CD8-positive, alpha-beta memory T cell (primary cell): ENCODE measurements at regions not wholly inside any gene's neighbourhood (a gene's known extent, or its start where the extent isn't known, plus 50 kb on each side); places are given as distances from the start of the nearest gene placed in this dataset.

Experiments
- CTCF ChIA-PET: fragments of 350-600 bp; sonication (Branson Sonifier 250); formaldehyde crosslinking; loops from one replicate; lab custom pipeline; 2021; ENCODE audit warnings: antibody characterized with exemption; lab: Charles Lee
- POLR2A ChIA-PET: fragments of 350-600 bp; sonication (Branson Sonifier 250); formaldehyde crosslinking; loops from one replicate; lab custom pipeline; 2021; ENCODE audit warnings: antibody characterized with exemption; lab: Charles Lee
- DNase-seq, 5 donors: peaks; one replicate each; pipeline versions ENCODE4 v3.0.0 to v3.0.0-alpha.2; 2020 to 2022; ENCODE audit warnings: mixed read lengths in 1 of 5
- H3K27ac ChIP-seq: one replicate; pipeline ENCODE4 v1.7.0; 2013; ENCODE audit warnings: low read depth, mild to moderate bottlenecking, low read length, moderate library complexity
- H3K27me3 ChIP-seq: 2 replicates; pipeline ENCODE4 v1.7.0; 2013; ENCODE audit warnings: low read length, mild to moderate bottlenecking; ENCODE audit not compliant: insufficient read depth, poor library complexity, severe bottlenecking
- H3K36me3 ChIP-seq: 2 replicates; pipeline ENCODE4 v1.7.0; 2013; ENCODE audit warnings: mild to moderate bottlenecking, low read length, moderate library complexity; ENCODE audit not compliant: insufficient read depth
- H3K4me1 ChIP-seq: 2 replicates; pipeline ENCODE4 v1.7.0; 2013; ENCODE audit warnings: mild to moderate bottlenecking, low read length, moderate library complexity; ENCODE audit not compliant: insufficient read depth
- H3K4me3 ChIP-seq: 2 replicates; pipeline ENCODE4 v1.7.0; 2013; ENCODE audit warnings: mild to moderate bottlenecking, low read length
- H3K9me3 ChIP-seq: 2 replicates; pipeline ENCODE4 v1.7.0; 2013; ENCODE audit warnings: mild to moderate bottlenecking, low read length
- H3K27ac Mint-ChIP-seq, 8 donors: one replicate each; pipeline ENCODE4 v1.8.0; 2020 to 2021; ENCODE audit warnings: mixed read lengths in 8 of 8, mild to moderate bottlenecking in 6 of 8, inconsistent platforms in 3 of 8, moderate library complexity in 3 of 8
- H3K27me3 Mint-ChIP-seq, 2 donors: one replicate each; pipeline ENCODE4 v1.8.0; 2020 to 2021; ENCODE audit warnings: mixed read lengths in 2 of 2, mild to moderate bottlenecking in 1 of 2, moderate library complexity in 1 of 2
- H3K36me3 Mint-ChIP-seq, 3 donors: one replicate each; pipeline ENCODE4 v1.8.0; 2020 to 2021; ENCODE audit warnings: mixed read lengths in 3 of 3, inconsistent platforms in 1 of 3, mild to moderate bottlenecking in 1 of 3
- H3K4me1 Mint-ChIP-seq, 3 donors: one replicate each; pipeline ENCODE4 v1.8.0; 2020 to 2021; ENCODE audit warnings: mixed read lengths in 3 of 3, inconsistent platforms in 1 of 3, mild to moderate bottlenecking in 1 of 3
- H3K4me3 Mint-ChIP-seq, 7 donors: one replicate each; pipeline ENCODE4 v1.8.0; 2020 to 2021; ENCODE audit warnings: mixed read lengths in 7 of 7, mild to moderate bottlenecking in 6 of 7, moderate library complexity in 4 of 7, inconsistent platforms in 2 of 7
- H3K9me3 Mint-ChIP-seq, 5 donors: one replicate each; pipeline ENCODE4 v1.8.0; 2020 to 2022; ENCODE audit warnings: mixed read lengths in 5 of 5, mild to moderate bottlenecking in 3 of 5, moderate library complexity in 2 of 5, inconsistent platforms in 1 of 5

DNA sequence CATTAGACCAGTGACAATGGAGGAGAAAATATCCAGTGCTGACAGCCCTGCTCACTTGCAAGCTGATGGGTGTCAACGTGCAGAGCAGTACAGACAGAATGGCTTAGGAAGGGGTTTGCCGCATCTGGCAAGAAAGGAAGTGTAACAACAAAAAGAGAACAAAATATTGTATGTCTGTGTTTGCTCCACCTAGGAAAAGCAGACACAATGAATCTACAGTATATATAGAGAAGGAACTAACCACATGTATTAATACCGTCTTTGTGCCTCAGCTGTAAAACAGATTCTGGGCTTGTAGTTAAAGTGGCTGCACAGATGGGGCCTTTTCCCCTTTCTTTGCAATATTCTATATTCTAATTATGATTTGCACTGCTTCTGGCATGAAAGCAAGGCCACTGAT is 281.1 kb upstream of the MEOX2 start:
- POLR2A ChIA-PET: no interaction called here
- H3K4me1 ChIP-seq: no peaks in the 10 kb centered on the region
- no peaks in the 10 kb centered on the region for H3K27me3 ChIP-seq
- no peaks in the 10 kb centered on the region for H3K4me1 Mint-ChIP-seq
- H3K9me3 ChIP-seq: no peaks in the 10 kb centered on the region
- no peak overlapping the region for H3K4me3 ChIP-seq
- H3K27ac ChIP-seq: no peak overlapping the region
- H3K9me3 Mint-ChIP-seq: peaks cover 0 to 7% (median 2%) of the 10 kb centered on the region in 5 donors
- DNase-seq: no peak
- H3K36me3 ChIP-seq: no peaks in the 10 kb centered on the region
- CTCF ChIA-PET: no interaction called here
- no peaks in the 10 kb centered on the region for H3K27me3 Mint-ChIP-seq
- H3K4me3 Mint-ChIP-seq: no peak overlapping the region
- H3K36me3 Mint-ChIP-seq: no peaks in the 10 kb centered on the region
- H3K27ac Mint-ChIP-seq: no peak overlapping the region

DNA sequence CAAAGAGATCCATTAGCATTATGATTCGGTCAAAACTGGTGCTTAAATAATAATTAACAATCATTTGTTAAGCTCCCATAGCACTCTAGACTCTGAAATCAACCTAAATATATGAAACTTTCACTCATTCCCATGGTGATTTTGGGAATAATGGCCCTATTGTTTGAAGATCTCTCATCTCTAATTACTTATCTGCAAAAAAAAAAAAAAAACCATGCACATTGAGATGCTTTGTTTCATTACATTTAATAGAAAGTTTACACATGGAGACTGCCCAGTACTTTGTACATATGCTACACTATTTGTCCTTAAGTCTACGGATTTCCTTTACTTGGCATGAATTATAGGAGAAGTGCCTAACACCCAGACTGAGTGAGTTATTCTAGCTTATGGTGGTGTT is 280.6 kb upstream of the MEOX2 start:
- no peaks in the 10 kb centered on the region for H3K36me3 Mint-ChIP-seq
- Histone ChIP-seq H3K4me1 (no peaks in the 10 kb centered on the region), H3K4me3 (no peak overlapping the region), H3K36me3 (no peaks in the 10 kb centered on the region), H3K9me3 (no peaks in the 10 kb centered on the region), H3K27me3 (no peaks in the 10 kb centered on the region), H3K27ac (no peak overlapping the region)
- H3K9me3 Mint-ChIP-seq: peaks cover 0 to 7% (median 2%) of the 10 kb centered on the region in 5 donors
- H3K27ac Mint-ChIP-seq: no peak overlapping the region
- no peak for DNase-seq
- H3K4me1 Mint-ChIP-seq: no peaks in the 10 kb centered on the region
- H3K27me3 Mint-ChIP-seq: no peaks in the 10 kb centered on the region
- no peak overlapping the region for H3K4me3 Mint-ChIP-seq
- ChIA-PET CTCF (no interaction called here), POLR2A (no interaction called here)

DNA sequence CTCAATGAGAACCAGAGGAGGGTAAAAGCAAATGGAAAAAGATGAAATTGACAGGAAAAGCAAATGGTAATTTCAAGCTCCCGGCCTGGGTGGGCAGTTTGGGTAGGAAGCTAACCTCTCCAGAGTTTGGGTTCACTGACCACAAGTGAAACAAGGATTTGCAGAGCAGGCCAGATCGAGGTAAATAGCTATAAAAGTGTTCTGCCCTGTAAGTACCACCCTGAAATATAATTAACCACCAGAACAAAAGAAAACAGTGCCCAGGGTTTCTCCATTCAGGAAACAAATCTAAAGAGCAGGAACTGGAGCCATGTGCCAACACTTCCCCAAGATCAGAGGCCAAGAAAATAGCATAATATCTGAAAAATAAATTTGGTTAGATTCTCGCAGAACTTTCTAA is 276.7 kb upstream of the MEOX2 start:
- CTCF ChIA-PET: no interaction called here
- Histone ChIP-seq H3K27ac (no peak overlapping the region), H3K4me3 (no peak overlapping the region), H3K9me3 (no peaks in the 10 kb centered on the region), H3K36me3 (no peaks in the 10 kb centered on the region), H3K27me3 (no peaks in the 10 kb centered on the region), H3K4me1 (no peaks in the 10 kb centered on the region)
- DNase-seq: no peak
- no peak overlapping the region for H3K27ac Mint-ChIP-seq
- H3K4me3 Mint-ChIP-seq: no peak overlapping the region
- POLR2A ChIA-PET: no interaction called here
- no peaks in the 10 kb centered on the region for H3K4me1 Mint-ChIP-seq
- H3K27me3 Mint-ChIP-seq: no peaks in the 10 kb centered on the region
- peaks cover 0 to 11% (median 7%) of the 10 kb centered on the region in 5 donors for H3K9me3 Mint-ChIP-seq
- no peaks in the 10 kb centered on the region for H3K36me3 Mint-ChIP-seq

DNA sequence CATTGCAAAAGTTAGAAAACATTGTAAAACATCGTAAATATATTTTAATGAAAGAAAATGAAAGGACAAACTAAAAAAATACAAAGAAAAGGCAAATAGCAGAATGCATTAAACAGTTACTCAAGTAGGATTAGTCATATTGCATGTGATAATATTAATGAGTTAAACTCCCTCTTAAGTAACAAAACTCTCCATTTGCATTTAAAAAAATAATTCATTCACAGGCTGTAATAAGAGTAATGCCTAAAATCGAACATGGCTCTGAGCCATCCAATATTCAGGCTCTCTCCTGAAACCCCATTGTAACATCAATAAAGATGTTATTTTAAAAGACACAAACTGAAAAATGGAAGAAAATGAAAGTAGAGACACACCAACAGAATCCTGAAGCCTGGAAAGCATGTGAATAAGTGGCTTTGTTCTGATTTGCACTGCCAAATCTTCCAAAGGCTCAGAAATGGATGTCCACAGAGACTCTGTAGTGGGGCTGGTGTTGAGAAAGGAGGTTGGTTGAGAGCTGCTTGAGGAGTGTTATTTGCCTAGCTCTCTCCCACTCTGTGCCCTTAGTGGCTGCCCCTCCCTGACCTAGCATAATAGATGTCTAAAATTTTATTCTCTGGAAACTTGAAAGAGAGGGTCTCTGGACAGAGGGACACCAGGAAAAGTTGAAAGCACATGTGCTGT is 268.3 kb upstream of the MEOX2 start:
- ChIA-PET POLR2A (no interaction called here), CTCF (no interaction called here)
- no peak for DNase-seq
- Histone ChIP-seq H3K36me3 (no peaks in the 10 kb centered on the region), H3K9me3 (no peaks in the 10 kb centered on the region), H3K27ac (no peak overlapping the region), H3K4me1 (no peaks in the 10 kb centered on the region), H3K27me3 (no peaks in the 10 kb centered on the region), H3K4me3 (no peak overlapping the region)
- Mint-ChIP-seq H3K36me3 (no peaks in the 10 kb centered on the region), H3K27me3 (no peaks in the 10 kb centered on the region), H3K27ac (no peak overlapping the region), H3K4me1 (no peaks in the 10 kb centered on the region), H3K9me3 (peaks cover 2 to 14% (median 10%) of the 10 kb centered on the region in 5 donors), H3K4me3 (no peak overlapping the region)

DNA sequence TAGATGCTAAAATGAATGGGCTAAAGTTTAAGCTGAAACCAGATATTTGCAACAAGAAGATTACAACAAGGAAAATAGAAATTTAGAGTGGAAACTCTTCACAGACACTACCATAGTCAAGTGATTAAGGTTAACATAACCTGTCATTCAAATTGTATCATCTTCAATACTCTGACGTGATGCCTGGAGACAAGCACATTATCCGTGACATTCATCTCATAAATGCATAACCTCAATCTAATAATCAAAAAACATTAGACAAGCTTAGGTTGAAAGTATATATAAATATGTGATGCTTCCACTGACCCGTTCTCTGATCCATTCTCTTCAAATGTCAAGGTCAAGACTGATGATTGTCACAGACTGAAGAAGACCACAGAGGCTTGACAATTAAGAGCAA is 263.8 kb upstream of the MEOX2 start:
- H3K9me3 ChIP-seq: no peaks in the 10 kb centered on the region
- Mint-ChIP-seq H3K27ac (no peak overlapping the region), H3K9me3 (peaks cover 0 to 6% (median 4%) of the 10 kb centered on the region in 5 donors), H3K4me3 (no peak overlapping the region), H3K36me3 (no peaks in the 10 kb centered on the region), H3K4me1 (no peaks in the 10 kb centered on the region), H3K27me3 (no peaks in the 10 kb centered on the region)
- H3K4me1 ChIP-seq: no peaks in the 10 kb centered on the region
- ChIA-PET CTCF (no interaction called here), POLR2A (no interaction called here)
- no peaks in the 10 kb centered on the region for H3K27me3 ChIP-seq
- no peaks in the 10 kb centered on the region for H3K36me3 ChIP-seq
- H3K4me3 ChIP-seq: no peak overlapping the region
- no peak overlapping the region for H3K27ac ChIP-seq
- no peak for DNase-seq

DNA sequence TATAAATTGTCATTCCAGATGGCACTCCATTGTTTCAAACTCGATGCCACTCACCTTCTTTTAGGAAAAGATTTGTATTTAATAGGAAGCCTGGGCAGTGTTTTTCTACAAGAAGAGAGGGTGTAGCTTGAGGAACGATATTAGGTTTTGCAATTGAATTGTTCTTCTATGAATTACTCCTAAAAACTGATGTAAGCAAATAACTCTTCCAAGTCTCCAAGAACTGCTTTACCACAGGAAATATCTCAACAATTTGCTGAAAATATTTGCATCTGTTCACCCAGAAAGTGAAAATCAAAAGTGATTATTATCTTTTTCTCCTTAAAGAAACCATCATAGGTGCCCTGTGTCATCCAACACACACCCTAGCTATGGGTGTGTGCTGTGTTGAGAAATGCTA is 261.3 kb upstream of the MEOX2 start:
- no peaks in the 10 kb centered on the region for H3K27me3 ChIP-seq

DNA sequence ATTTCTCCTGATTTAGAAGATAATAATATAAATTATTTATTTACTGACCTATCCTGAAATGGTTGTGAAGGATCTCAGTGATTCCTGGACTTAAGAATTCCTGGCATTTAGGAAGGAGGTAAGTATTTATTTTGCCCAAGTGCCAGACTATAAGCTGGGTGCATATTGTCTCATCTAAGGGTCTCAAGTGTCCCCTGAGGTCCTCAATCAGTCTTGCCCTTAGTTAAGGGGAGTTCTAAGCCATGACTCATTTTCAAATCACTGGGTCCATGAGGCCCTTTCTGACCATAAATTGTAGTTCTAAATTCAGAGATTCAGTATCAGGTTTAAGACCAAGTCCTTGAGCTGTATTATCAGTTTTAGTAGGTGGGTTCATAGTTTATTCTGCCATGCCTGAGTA is 251.6 kb upstream of the MEOX2 start:
- Mint-ChIP-seq H3K27ac (no peak overlapping the region), H3K27me3 (peaks cover 0 to 2% of the 10 kb centered on the region in 2 donors), H3K36me3 (no peaks in the 10 kb centered on the region), H3K4me1 (no peaks in the 10 kb centered on the region), H3K9me3 (peaks cover 3 to 15% (median 4%) of the 10 kb centered on the region in 5 donors), H3K4me3 (no peak overlapping the region)
- Histone ChIP-seq H3K4me1 (no peaks in the 10 kb centered on the region), H3K36me3 (no peaks in the 10 kb centered on the region), H3K4me3 (no peak overlapping the region), H3K27me3 (no peaks in the 10 kb centered on the region), H3K9me3 (no peaks in the 10 kb centered on the region), H3K27ac (no peak overlapping the region)
- DNase-seq: no peak
- POLR2A ChIA-PET: no interaction called here
- CTCF ChIA-PET: no interaction called here

More for the DNA sequence above, 261.3 kb upstream of the MEOX2 start:
- Histone ChIP-seq H3K9me3 (no peaks in the 10 kb centered on the region), H3K4me3 (no peak overlapping the region), H3K27ac (no peak overlapping the region), H3K4me1 (no peaks in the 10 kb centered on the region), H3K36me3 (no peaks in the 10 kb centered on the region)
- Mint-ChIP-seq H3K4me3 (no peak overlapping the region), H3K27ac (no peak overlapping the region), H3K4me1 (no peaks in the 10 kb centered on the region), H3K9me3 (peaks cover 0 to 3% (median 0%) of the 10 kb centered on the region in 5 donors), H3K27me3 (no peaks in the 10 kb centered on the region), H3K36me3 (no peaks in the 10 kb centered on the region)
- ChIA-PET POLR2A (no interaction called here), CTCF (no interaction called here)
- DNase-seq: no peak

DNA sequence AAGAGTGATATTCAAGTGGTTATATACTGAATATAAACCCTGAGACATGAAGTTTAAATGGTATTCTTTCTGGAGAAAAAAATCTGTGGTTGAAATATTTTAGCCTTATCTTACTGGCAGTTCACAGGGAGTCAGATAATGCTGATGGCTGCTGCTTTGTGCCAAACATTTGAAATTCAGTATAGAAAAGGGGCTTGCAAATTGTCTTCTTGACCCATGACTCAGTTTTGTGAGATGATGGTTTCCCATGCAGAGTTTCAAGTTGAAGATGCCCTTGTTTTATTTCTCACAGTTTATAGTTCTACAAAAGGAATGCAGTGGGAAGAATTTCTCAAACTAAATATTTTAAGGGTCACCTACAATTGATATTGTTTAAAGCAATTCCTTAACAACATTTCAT is 251.1 kb upstream of the MEOX2 start:
- POLR2A ChIA-PET: no interaction called here
- H3K4me3 Mint-ChIP-seq: no peak overlapping the region
- H3K27me3 Mint-ChIP-seq: peaks cover 0 to 2% of the 10 kb centered on the region in 2 donors
- no peaks in the 10 kb centered on the region for H3K27me3 ChIP-seq
- no peaks in the 10 kb centered on the region for H3K36me3 ChIP-seq
- no peaks in the 10 kb centered on the region for H3K4me1 ChIP-seq
- no peak overlapping the region for H3K27ac ChIP-seq
- peaks cover 3 to 15% (median 4%) of the 10 kb centered on the region in 5 donors for H3K9me3 Mint-ChIP-seq
- H3K9me3 ChIP-seq: no peaks in the 10 kb centered on the region
- H3K4me1 Mint-ChIP-seq: no peaks in the 10 kb centered on the region
- CTCF ChIA-PET: no interaction called here
- no peak for DNase-seq
- no peak overlapping the region for H3K4me3 ChIP-seq
- H3K27ac Mint-ChIP-seq: no peak overlapping the region
- no peaks in the 10 kb centered on the region for H3K36me3 Mint-ChIP-seq
